NCI-H2107 (cell line): ENCODE measurements at regions not wholly inside any gene's neighbourhood (a gene's known extent, or its start where the extent isn't known, plus 50 kb on each side); places are given as distances from the start of the nearest gene placed in this dataset.

Source experiments
- DNase-seq: peaks from one replicate; lab custom pipeline; 2025; lab: John Stamatoyannopoulos, UW

GRCh38 chr4:81776794-81777193 is 305.1 kb upstream of the RASGEF1B start:
- DNase-seq, result no peak

GRCh38 chr4:81773557-81773956 is 301.9 kb upstream of the RASGEF1B start:
- DNase-seq, result no peak

DNA sequence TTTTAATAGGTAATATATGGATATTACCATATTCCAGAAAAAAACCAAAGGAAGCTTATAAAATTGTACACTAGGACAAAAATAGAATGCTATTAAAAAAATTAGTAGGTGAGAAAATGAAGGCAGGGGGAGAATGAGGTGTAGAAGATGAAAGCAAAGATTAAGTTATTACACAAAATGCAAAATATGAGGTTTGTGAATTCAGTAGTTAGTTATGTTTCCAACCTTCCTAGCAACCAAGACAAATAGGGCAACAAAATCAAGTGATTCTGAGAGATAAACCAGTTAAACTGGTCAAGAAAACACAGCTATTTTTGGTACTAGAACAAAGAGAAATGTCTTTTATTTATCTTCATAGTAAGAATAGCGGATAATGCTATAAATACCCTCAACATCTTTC is 300.0 kb upstream of the RASGEF1B start:
- DNase-seq, result no peak

GRCh38 chr4:81769244-81769643 is 297.5 kb upstream of the RASGEF1B start:
- DNase-seq, result no peak

GRCh38 chr4:81758574-81759264 is 287.0 kb upstream of the RASGEF1B start:
- no peak for DNase-seq

- DNase-seq, result peak; percentile 50
Measured at GRCh38 chr4:81757691-81758090, 286.0 kb upstream of the RASGEF1B start.

GRCh38 chr4:81756973-81757372 is 285.3 kb upstream of the RASGEF1B start:
- DNase-seq, result no peak

DNA sequence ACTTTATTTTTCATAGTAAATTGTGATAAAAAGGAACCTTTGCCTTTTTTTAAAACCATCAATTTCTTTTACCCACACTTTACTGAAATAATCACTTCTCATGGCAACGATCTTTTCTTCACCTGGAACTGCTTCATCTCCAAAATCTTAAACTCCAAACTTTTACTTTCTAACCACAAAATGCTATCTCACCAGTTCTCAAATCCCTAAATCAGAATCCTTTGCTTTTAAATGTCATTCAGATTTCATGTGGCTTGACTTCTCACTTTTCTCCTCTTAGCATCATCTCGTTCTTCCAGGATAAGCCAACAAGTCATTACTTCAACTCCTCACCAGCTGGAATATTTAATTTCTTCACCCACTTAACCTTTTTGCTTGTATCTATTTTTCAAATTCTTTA is 284.3 kb upstream of the RASGEF1B start:
- no peak for DNase-seq

DNA sequence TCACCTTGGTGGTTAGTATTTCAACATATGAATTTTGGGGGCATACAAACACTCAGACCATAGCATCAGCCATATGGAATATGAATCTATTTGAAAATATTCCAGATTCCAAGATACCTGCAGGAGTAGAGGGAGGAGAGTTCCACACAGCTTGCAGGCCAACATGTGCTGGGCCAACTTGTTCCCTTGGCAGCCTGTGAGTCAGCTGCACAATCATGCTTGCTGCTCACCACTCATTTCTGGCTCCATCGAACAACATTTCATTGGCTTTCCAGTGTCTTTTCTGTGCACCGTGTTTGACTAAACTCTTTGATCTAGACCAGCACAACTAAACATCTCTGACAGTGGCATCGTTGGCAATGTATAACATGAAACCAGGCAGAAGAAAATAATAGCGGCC is 282.5 kb upstream of the RASGEF1B start:
- DNase-seq, result no peak

DNA sequence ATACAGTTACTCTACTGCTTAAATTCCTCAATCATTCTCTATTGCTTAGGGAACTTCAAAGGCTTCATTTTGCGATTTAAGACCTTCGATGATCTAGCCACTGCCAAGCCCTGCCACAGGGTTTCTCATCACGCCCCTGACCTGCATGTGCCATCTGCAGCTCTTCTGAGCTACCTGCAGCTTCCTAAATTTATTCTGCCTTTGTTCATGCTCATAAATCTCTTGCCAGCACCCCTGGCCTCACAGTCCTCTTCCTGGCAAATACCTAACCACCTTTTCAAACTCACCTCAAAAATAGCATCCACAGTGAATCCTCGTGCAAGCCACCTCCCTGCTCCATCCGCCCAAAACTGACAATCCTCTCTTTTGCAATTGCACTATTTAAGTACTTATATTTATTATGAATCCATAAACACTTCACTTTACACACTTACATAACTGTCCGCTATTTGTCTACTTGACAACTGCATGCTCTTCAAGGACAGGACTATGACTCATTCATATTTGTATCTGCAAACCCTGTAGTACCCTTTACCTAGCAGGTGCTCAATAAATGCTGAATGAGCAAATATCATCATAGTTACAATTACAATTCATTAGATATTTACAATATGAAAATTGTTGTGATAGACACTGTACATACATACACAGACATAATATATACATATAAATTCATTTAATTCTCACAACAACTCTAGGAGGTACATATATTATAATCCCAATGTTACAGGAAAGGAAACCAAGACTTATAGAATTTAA is 280.0 kb upstream of the RASGEF1B start:
- no peak for DNase-seq

GRCh38 chr4:81747242-81747930 is 275.7 kb upstream of the RASGEF1B start:
- no peak for DNase-seq

DNA sequence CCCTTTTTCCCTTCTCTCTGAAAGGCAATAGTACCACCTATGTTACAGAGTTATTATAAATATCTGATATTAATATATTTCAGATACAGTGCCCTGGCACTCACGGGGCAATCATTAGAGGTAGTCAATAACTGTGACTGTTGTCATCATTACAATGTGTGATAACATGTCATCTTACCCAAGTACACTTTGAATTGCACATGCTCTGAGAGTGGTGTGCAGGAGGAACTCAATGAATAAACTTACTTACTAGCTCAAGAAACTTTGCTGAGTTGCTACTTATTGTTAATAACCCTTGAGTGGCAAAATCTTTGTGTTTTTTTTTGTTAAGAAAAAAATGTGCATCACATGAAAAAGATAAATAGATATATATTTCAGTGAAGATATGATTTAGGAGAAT is 275.1 kb upstream of the RASGEF1B start:
- no peak for DNase-seq

DNA sequence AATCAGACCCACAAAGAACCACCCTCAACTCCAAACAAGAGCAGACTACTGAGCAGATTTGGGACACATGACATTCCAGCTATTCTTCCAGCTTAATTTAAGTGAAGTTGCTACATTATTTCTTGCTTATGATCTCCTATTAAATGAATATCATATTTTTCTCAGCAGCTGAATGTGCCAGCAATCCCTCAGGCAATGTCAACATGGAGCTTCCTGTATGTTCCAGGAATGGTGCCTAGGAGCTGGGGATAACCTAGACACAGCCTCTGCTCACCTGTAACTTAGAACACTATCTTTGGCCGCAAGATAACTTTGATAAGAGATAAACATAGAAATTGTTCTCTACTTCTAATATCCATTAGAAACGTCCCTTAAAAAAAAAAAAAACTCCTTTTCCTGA is 274.4 kb upstream of the RASGEF1B start:
- no peak for DNase-seq

DNA sequence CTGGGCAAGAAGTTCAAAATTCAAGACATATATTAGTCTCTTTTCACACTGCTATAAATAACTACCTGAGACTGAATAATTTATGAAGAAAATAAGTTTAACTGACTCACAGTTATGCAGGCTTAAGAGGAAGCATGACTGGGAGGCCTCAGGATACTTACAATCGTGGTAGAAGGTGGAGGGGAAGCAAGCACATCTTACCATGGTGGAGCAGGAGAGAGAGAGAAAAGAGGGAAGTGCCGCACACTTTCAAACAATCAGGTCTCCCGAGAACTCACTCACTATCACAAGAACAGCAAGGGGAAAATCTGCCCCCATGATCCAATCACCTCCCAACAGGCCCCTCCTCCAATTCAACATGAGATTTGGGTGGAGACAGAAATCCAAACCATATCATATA is 273.3 kb upstream of the RASGEF1B start:
- DNase-seq, result no peak

- DNase-seq, result no peak
Measured at GRCh38 chr4:81743731-81744435, 272.2 kb upstream of the RASGEF1B start.

GRCh38 chr4:81740487-81740886 is 268.8 kb upstream of the RASGEF1B start:
- DNase-seq, result no peak

DNA sequence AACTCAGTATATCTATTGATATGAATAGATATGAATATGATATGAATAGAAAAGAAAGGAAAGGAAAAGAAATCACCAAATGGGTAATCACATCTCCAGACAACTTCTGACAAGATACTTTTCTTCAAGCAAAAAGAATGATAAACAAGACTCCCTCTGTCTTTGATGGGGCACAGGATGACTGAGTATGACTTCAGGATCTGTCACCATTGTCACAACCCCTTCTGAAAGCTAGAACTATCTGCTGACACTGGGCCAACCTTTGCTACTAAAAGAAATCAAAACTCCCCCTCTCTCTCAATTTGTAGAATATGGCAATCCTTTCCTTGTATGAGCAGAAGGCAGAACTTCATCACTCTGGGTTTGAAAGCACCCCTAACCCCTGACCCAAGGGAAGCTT is 267.2 kb upstream of the RASGEF1B start:
- no peak for DNase-seq

DNA sequence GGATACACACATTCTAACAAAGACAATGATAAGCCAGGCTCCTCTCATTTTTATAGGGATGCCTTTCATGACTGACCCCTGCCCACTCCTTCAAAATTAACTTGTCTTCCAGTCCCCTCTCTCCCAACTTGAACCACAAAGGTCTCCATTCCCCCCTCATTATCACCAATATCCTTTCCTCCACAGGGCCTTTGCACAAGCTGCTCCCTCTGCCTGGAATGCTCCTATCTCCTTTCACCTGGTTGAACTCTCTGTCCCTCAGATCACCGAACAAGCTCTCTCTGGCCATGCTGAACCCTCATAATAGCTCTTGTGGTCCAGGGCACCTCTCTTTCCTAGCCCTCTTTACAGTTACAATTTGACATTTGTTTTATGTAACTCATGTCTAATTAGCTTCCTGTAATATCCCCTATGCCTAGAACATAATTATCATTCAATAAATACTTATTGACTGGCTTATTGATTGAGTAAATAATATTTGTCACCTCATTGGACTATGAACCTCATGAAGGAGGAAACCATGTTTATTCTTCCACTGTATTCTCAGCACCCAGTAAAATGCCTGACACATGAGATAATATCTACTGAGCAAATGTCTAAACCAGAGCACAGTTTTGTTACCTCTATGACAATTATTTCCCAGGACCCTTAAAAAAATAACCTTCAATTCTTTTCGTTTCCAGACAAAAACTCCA is 266.3 kb upstream of the RASGEF1B start:
- DNase-seq, result no peak

DNA sequence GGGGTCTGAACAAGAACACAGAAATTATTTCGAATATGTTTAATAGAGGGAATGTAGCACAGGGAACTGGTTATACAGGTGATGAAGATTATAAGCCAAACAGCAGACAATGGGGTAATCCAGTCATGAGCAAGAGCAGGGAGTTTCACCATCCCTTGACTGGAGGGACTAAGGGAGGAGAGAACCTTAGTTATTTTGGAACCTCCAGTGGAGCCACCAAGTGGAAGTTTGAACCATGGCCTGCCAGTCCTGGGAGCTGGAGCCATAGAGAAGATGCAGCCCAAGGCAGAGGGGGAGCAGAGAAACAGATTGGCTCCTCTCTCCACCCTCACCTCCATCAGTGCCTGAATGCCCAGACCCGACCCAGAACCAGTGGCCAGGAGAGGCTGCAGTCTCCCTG is 264.6 kb upstream of the RASGEF1B start:
- no peak for DNase-seq

GRCh38 chr4:81732980-81733379 is 261.3 kb upstream of the RASGEF1B start:
- DNase-seq, result no peak

DNA sequence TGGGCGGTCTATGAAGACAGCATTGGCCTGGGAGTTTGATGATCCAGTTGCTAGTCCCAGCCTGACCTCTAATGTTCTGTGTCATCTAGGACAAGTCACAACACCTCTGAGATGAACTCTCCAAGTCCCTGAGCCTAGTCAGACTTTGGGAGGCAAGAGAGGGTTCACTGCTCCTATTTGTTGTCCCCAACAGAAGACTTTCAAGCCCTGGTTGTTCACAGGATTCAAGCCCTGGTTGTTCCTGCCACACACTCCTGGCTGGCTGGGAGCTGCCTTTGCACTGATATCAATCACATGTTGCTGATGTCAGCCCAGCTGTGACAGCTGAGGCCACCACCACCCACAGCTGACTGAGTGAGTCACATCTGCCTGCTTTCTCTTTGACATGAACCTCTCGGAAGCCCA is 253.2 kb upstream of the RASGEF1B start:
- no peak for DNase-seq
